ENCODE measurements at regions not wholly inside any gene's neighbourhood (a gene's known extent, or its start where the extent isn't known, plus 50 kb on each side); places are given as distances from the start of the nearest gene placed in this dataset.

- no peak overlapping the region for H3K9ac ChIP-seq (ENCODE audit: low read depth, low read length, poor library complexity)
- no peak overlapping the region for H3K14ac ChIP-seq (ENCODE audit: low read length)
- peak overlapping the region; percentile 57 for H2AFZ ChIP-seq (ENCODE audit: low read length)
- no CpG with 5 or more reads among the region's 4 CpGs for WGBS, 2 donors (ENCODE audit: extremely low coverage in 2 of 2, insufficient read length in 2 of 2, insufficient replicate concordance in 1 of 2)
- no peak for DNase-seq (ENCODE audit: low spot score)
- H3K18ac ChIP-seq (ENCODE audit: low read length) = no peak overlapping the region
- no peaks in the 10 kb centered on the region for H3K79me1 ChIP-seq (ENCODE audit: low read depth, low read length)
- no peak overlapping the region for H3K27ac ChIP-seq (replicated peaks; ENCODE audit: low read length)
- H3K4me1 ChIP-seq (ENCODE audit: control insufficient read depth in 2 of 2, insufficient read depth in 1 of 2, low read depth in 1 of 2, low read length in 2 of 2) = peaks cover 0 to 11% of the 10 kb centered on the region in 2 donors
- H3K23ac ChIP-seq (ENCODE audit: low read depth, low read length, poor library complexity) = no peak overlapping the region
- no peak overlapping the region for H4K91ac ChIP-seq (ENCODE audit: low read depth, low read length, poor library complexity)
- H2BK120ac ChIP-seq (ENCODE audit: low read depth, low read length) = no peak overlapping the region
- no peak overlapping the region for H2BK15ac ChIP-seq (ENCODE audit: low read length)
- H2BK5ac ChIP-seq (ENCODE audit: low read length) = no peak overlapping the region
- H2AK5ac ChIP-seq (ENCODE audit: low read depth, low read length) = no peak overlapping the region
- H3K9me3 ChIP-seq (replicated peaks in 1 of 2; ENCODE audit: control insufficient read depth in 2 of 2, insufficient read depth in 1 of 2, low read depth in 1 of 2, low read length in 2 of 2) = no peaks in the 10 kb centered on the region
- H4K8ac ChIP-seq (ENCODE audit: low read depth, low read length) = no peak overlapping the region
- no peak overlapping the region for H3K4me3 ChIP-seq (ENCODE audit: low read length in 2 of 2)
- H3K4me2 ChIP-seq (ENCODE audit: insufficient read depth, low read length, poor library complexity, severe bottlenecking) = no peak overlapping the region
- no peaks in the 10 kb centered on the region for H3K27me3 ChIP-seq (ENCODE audit: control insufficient read depth in 3 of 3, insufficient read depth in 3 of 3, low read depth in 1 of 3, low read length in 3 of 3)
- no peaks in the 10 kb centered on the region for H3K36me3 ChIP-seq (replicated peaks in 1 of 2; ENCODE audit: control insufficient read depth in 2 of 2, insufficient read depth in 2 of 2, low read length in 2 of 2)
- H3K4ac ChIP-seq (ENCODE audit: low read length) = no peak overlapping the region
- no peak overlapping the region for H2BK12ac ChIP-seq (ENCODE audit: low read length)
These were observed 110.5 kb downstream of the NUDT12 start for GRCh38 chr5:103452089-103452488.

GRCh38 chr5:103451261-103451660 lies 111.3 kb downstream of the NUDT12 start:
- H3K79me1 ChIP-seq (ENCODE audit: low read depth, low read length) = no peaks in the 10 kb centered on the region
- H3K9me3 ChIP-seq (replicated peaks in 1 of 2; ENCODE audit: control insufficient read depth in 2 of 2, insufficient read depth in 1 of 2, low read depth in 1 of 2, low read length in 2 of 2) = no peaks in the 10 kb centered on the region
- DNase-seq (ENCODE audit: low spot score) = no peak
- H4K8ac ChIP-seq (ENCODE audit: low read depth, low read length) = no peak overlapping the region
- no peak overlapping the region for H2BK120ac ChIP-seq (ENCODE audit: low read depth, low read length)
- no peaks in the 10 kb centered on the region for H3K27me3 ChIP-seq (ENCODE audit: control insufficient read depth in 3 of 3, insufficient read depth in 3 of 3, low read depth in 1 of 3, low read length in 3 of 3)
- no peak overlapping the region for H2BK5ac ChIP-seq (ENCODE audit: low read length)
- no peaks in the 10 kb centered on the region for H3K36me3 ChIP-seq (replicated peaks in 1 of 2; ENCODE audit: control insufficient read depth in 2 of 2, insufficient read depth in 2 of 2, low read length in 2 of 2)
- H3K27ac ChIP-seq (replicated peaks; ENCODE audit: low read length) = no peak overlapping the region
- H4K91ac ChIP-seq (ENCODE audit: low read depth, low read length, poor library complexity) = no peak overlapping the region
- peak overlapping the region; percentile 44 for H2AFZ ChIP-seq (ENCODE audit: low read length)
- H3K18ac ChIP-seq (ENCODE audit: low read length) = no peak overlapping the region
- no peak overlapping the region for H2BK15ac ChIP-seq (ENCODE audit: low read length)
- no peak overlapping the region for H3K4me2 ChIP-seq (ENCODE audit: insufficient read depth, low read length, poor library complexity, severe bottlenecking)
- no peak overlapping the region for H3K4ac ChIP-seq (ENCODE audit: low read length)
- no peak overlapping the region for H3K23ac ChIP-seq (ENCODE audit: low read depth, low read length, poor library complexity)
- H2BK12ac ChIP-seq (ENCODE audit: low read length) = no peak overlapping the region
- no peak overlapping the region for H2AK5ac ChIP-seq (ENCODE audit: low read depth, low read length)
- no peak overlapping the region for H3K4me3 ChIP-seq (ENCODE audit: low read length in 2 of 2)
- H3K14ac ChIP-seq (ENCODE audit: low read length) = no peak overlapping the region
- H3K4me1 ChIP-seq (ENCODE audit: control insufficient read depth in 2 of 2, insufficient read depth in 1 of 2, low read depth in 1 of 2, low read length in 2 of 2) = peaks cover 0 to 13% of the 10 kb centered on the region in 2 donors
- H3K9ac ChIP-seq (ENCODE audit: low read depth, low read length, poor library complexity) = no peak overlapping the region

- H3K27me3 ChIP-seq (ENCODE audit: control insufficient read depth in 3 of 3, insufficient read depth in 3 of 3, low read depth in 1 of 3, low read length in 3 of 3) = no peaks in the 10 kb centered on the region
- no peak overlapping the region for H3K4me3 ChIP-seq (ENCODE audit: low read length in 2 of 2)
- H3K9me3 ChIP-seq (replicated peaks in 1 of 2; ENCODE audit: control insufficient read depth in 2 of 2, insufficient read depth in 1 of 2, low read depth in 1 of 2, low read length in 2 of 2) = no peaks in the 10 kb centered on the region
- H3K18ac ChIP-seq (ENCODE audit: low read length) = no peak overlapping the region
- H2BK15ac ChIP-seq (ENCODE audit: low read length) = no peak overlapping the region
- H2BK12ac ChIP-seq (ENCODE audit: low read length) = no peak overlapping the region
- H3K4ac ChIP-seq (ENCODE audit: low read length) = no peak overlapping the region
- H3K36me3 ChIP-seq (replicated peaks in 1 of 2; ENCODE audit: control insufficient read depth in 2 of 2, insufficient read depth in 2 of 2, low read length in 2 of 2) = no peaks in the 10 kb centered on the region
- H3K27ac ChIP-seq (replicated peaks; ENCODE audit: low read length) = no peak overlapping the region
- WGBS, 2 donors (ENCODE audit: extremely low coverage in 2 of 2, insufficient read length in 2 of 2, insufficient replicate concordance in 1 of 2) = no CpG with 5 or more reads among the region's 4 CpGs
- no peaks in the 10 kb centered on the region for H3K79me1 ChIP-seq (ENCODE audit: low read depth, low read length)
- no peak overlapping the region for H3K9ac ChIP-seq (ENCODE audit: low read depth, low read length, poor library complexity)
- no peak overlapping the region for H2AK5ac ChIP-seq (ENCODE audit: low read depth, low read length)
- no peak overlapping the region for H2BK5ac ChIP-seq (ENCODE audit: low read length)
- no peak for DNase-seq (ENCODE audit: low spot score)
- peaks cover under 1 to 14% of the 10 kb centered on the region in 2 donors for H3K4me1 ChIP-seq (ENCODE audit: control insufficient read depth in 2 of 2, insufficient read depth in 1 of 2, low read depth in 1 of 2, low read length in 2 of 2)
- peak overlapping the region; percentile 44 for H2AFZ ChIP-seq (ENCODE audit: low read length)
- H2BK120ac ChIP-seq (ENCODE audit: low read depth, low read length) = no peak overlapping the region
- H3K4me2 ChIP-seq (ENCODE audit: insufficient read depth, low read length, poor library complexity, severe bottlenecking) = no peak overlapping the region
- no peak overlapping the region for H4K91ac ChIP-seq (ENCODE audit: low read depth, low read length, poor library complexity)
- no peak overlapping the region for H3K14ac ChIP-seq (ENCODE audit: low read length)
- no peak overlapping the region for H4K8ac ChIP-seq (ENCODE audit: low read depth, low read length)
- no peak overlapping the region for H3K23ac ChIP-seq (ENCODE audit: low read depth, low read length, poor library complexity)
These were observed 112.1 kb downstream of the NUDT12 start for GRCh38 chr5:103450333-103451061.

- no CpG with 5 or more reads among the region's 3 CpGs for WGBS, 2 donors (ENCODE audit: extremely low coverage in 2 of 2, insufficient read length in 2 of 2, insufficient replicate concordance in 1 of 2)
- H2BK12ac ChIP-seq (ENCODE audit: low read length) = no peak overlapping the region
- H3K23ac ChIP-seq (ENCODE audit: low read depth, low read length, poor library complexity) = no peak overlapping the region
- no peak overlapping the region for H2BK5ac ChIP-seq (ENCODE audit: low read length)
- H3K4me2 ChIP-seq (ENCODE audit: insufficient read depth, low read length, poor library complexity, severe bottlenecking) = no peak overlapping the region
- no peak overlapping the region for H2AK5ac ChIP-seq (ENCODE audit: low read depth, low read length)
- no peak for DNase-seq (ENCODE audit: low spot score)
- H2BK15ac ChIP-seq (ENCODE audit: low read length) = no peak overlapping the region
- H3K4me1 ChIP-seq (ENCODE audit: control insufficient read depth in 2 of 2, insufficient read depth in 1 of 2, low read depth in 1 of 2, low read length in 2 of 2) = peaks cover 2 to 20% of the 10 kb centered on the region in 2 donors
- no peaks in the 10 kb centered on the region for H3K36me3 ChIP-seq (replicated peaks in 1 of 2; ENCODE audit: control insufficient read depth in 2 of 2, insufficient read depth in 2 of 2, low read length in 2 of 2)
- H3K4ac ChIP-seq (ENCODE audit: low read length) = no peak overlapping the region
- no peaks in the 10 kb centered on the region for H3K27me3 ChIP-seq (ENCODE audit: control insufficient read depth in 3 of 3, insufficient read depth in 3 of 3, low read depth in 1 of 3, low read length in 3 of 3)
- H3K79me1 ChIP-seq (ENCODE audit: low read depth, low read length) = no peaks in the 10 kb centered on the region
- H3K14ac ChIP-seq (ENCODE audit: low read length) = no peak overlapping the region
- peaks cover 0 to 2% of the 10 kb centered on the region in 2 donors for H3K9me3 ChIP-seq (replicated peaks in 1 of 2; ENCODE audit: control insufficient read depth in 2 of 2, insufficient read depth in 1 of 2, low read depth in 1 of 2, low read length in 2 of 2)
- H4K91ac ChIP-seq (ENCODE audit: low read depth, low read length, poor library complexity) = no peak overlapping the region
- H2BK120ac ChIP-seq (ENCODE audit: low read depth, low read length) = no peak overlapping the region
- H3K4me3 ChIP-seq (ENCODE audit: low read length in 2 of 2) = no peak overlapping the region
- no peak overlapping the region for H4K8ac ChIP-seq (ENCODE audit: low read depth, low read length)
- no peak overlapping the region for H3K18ac ChIP-seq (ENCODE audit: low read length)
- H3K9ac ChIP-seq (ENCODE audit: low read depth, low read length, poor library complexity) = no peak overlapping the region
- H3K27ac ChIP-seq (replicated peaks; ENCODE audit: low read length) = no peak overlapping the region
- peak overlapping the region; percentile 23 for H2AFZ ChIP-seq (ENCODE audit: low read length)
These were observed 115.8 kb downstream of the NUDT12 start for GRCh38 chr5:103446813-103447212.

Measured in neuronal stem cell (in vitro differentiated cells).